Esophagus muscularis mucosa (tissue), 4 donors: ENCODE measurements at regions not wholly inside any gene's neighbourhood (a gene's known extent, or its start where the extent isn't known, plus 50 kb on each side); places are given as distances from the start of the nearest gene placed in this dataset.

Source experiments
- EP300 ChIP-seq: sonication (generic); formaldehyde crosslinking; IDR thresholded peaks from one replicate; pipeline ENCODE4 v1.6.1; 2017; ENCODE audit warnings: antibody characterized with exemption
- POLR2A ChIP-seq: fragments of 450-650 bp; IDR thresholded peaks from one replicate; pipeline ENCODE4 v1.6.1; 2017; ENCODE audit warnings: antibody characterized with exemption, moderate library complexity, mild to moderate bottlenecking, low read depth
- POLR2AphosphoS5 ChIP-seq, 2 donors: sonication (generic); formaldehyde crosslinking; IDR thresholded peaks; one replicate each; pipeline ENCODE4 v1.6.1; 2017; ENCODE audit warnings: antibody characterized with exemption in 2 of 2
- TF ChIP-seq, protein P1 (sequence below), 3 experiments: fragments of 200-600 bp in 2 of 3; fragments of 450-650 bp in 1 of 3; sonication (generic) in 2 of 3; IDR thresholded peaks; one replicate each; pipeline ENCODE4 v1.5.1; 2017 to 2019; ENCODE audit warnings: antibody characterized with exemption in 3 of 3, mild to moderate bottlenecking in 2 of 3, moderate library complexity in 1 of 3

DNA sequence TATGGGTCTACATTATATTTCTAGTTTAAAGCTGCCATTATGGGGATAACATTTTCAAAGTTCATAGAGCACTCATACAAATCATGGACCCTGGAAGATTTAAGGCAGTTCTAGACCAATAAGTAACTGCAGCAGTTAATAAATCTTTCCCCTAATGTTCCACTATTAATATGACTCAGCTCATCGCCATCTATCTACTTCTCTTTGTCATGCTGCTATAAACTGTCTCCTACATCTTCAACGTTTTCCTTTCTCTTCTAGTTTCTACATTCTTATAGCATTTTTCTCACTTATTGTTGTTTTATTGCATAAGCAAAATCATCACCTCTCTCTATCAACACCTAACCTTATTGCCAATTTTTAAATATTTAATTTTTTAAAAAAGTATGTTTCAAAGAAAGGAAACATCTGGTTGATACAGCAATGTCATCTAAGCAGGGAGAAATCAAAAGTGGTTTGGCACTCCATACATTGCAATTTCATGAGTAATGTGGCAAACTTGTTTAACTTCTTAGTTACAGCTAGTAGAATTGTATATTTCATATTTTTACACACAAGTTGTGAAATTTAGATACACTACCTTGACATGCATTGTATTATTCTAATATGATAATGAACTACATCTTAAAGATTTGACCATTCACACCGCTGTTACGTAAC, 1500.4 kb upstream of the MIR17HG start:
- TF ChIP-seq, protein P1, sequence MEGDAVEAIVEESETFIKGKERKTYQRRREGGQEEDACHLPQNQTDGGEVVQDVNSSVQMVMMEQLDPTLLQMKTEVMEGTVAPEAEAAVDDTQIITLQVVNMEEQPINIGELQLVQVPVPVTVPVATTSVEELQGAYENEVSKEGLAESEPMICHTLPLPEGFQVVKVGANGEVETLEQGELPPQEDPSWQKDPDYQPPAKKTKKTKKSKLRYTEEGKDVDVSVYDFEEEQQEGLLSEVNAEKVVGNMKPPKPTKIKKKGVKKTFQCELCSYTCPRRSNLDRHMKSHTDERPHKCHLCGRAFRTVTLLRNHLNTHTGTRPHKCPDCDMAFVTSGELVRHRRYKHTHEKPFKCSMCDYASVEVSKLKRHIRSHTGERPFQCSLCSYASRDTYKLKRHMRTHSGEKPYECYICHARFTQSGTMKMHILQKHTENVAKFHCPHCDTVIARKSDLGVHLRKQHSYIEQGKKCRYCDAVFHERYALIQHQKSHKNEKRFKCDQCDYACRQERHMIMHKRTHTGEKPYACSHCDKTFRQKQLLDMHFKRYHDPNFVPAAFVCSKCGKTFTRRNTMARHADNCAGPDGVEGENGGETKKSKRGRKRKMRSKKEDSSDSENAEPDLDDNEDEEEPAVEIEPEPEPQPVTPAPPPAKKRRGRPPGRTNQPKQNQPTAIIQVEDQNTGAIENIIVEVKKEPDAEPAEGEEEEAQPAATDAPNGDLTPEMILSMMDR (IDR thresholded peaks at IDR 0.05): no peak
- TF ChIP-seq POLR2A: no peak
- TF ChIP-seq EP300: no peak
- TF ChIP-seq POLR2AphosphoS5 (IDR thresholded peaks at IDR 0.05): no peak
